Activated naive CD4-positive, alpha-beta T cell treated with anti-CD3 and anti-CD28 coated beads, Interleukin-2, amount 50 U/mL, for 72 hours (primary cell): ENCODE measurements at regions not wholly inside any gene's neighbourhood (a gene's known extent, or its start where the extent isn't known, plus 50 kb on each side); places are given as distances from the start of the nearest gene placed in this dataset.
"Not testable (repeated sequence)": the region's sequence is repeated elsewhere in the genome, so short reads cannot be mapped to it uniquely, and the experiment has no call there.

ENCODE experiments used
- ATAC-seq, 2 donors: fragments of 150-1000 bp; cut with Tn5 transposase; 2 replicates each; pipeline ENCODE4 v1.10.0; 2021; ENCODE audit warnings: mild to moderate bottlenecking in 2 of 2, moderate library complexity in 2 of 2
- DNase-seq, 2 donors: peaks; one replicate each; pipeline ENCODE4 v3.0.0; 2021 to 2022; ENCODE audit warnings: low spot score in 2 of 2
- H3K27ac Mint-ChIP-seq, 2 donors: one replicate each; pipeline ENCODE4 v1.8.0; 2022; ENCODE audit warnings: mild to moderate bottlenecking in 2 of 2, mixed read lengths in 2 of 2
- H3K36me3 Mint-ChIP-seq, 2 donors: one replicate each; pipeline ENCODE4 v1.8.0; 2022; ENCODE audit warnings: mixed read lengths in 2 of 2
- H3K9me3 Mint-ChIP-seq, 2 donors: one replicate each; pipeline ENCODE4 v1.8.0; 2022; ENCODE audit warnings: mixed read lengths in 2 of 2

GRCh38 chr16:22572331-22573224 lies 61.9 kb downstream of the NPIPB5 start:
- DNase-seq, H3K27ac Mint-ChIP-seq, H3K9me3 Mint-ChIP-seq, H3K36me3 Mint-ChIP-seq: not testable (repeated sequence)
- peak; percentile 35 to 53 for ATAC-seq

DNA sequence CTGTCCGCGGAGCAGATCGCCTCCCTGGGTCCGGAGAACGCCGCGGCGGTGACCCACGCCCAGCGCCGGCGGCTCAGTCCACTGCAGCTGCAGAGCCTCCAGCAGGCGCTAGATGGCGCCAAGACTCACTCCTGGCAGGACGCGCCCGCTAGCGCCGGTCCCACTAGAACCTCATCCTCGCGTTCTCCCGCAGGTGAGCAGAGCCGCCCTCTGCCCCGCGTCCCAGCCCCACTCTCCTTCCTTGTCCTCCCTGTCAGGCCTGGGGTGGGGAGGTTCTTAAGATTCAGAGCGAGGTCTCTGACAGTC lies 62.5 kb downstream of the NPIPB5 start:
- ATAC-seq = peak; percentile 91 to 92
- not testable (repeated sequence) for H3K9me3 Mint-ChIP-seq, H3K36me3 Mint-ChIP-seq, DNase-seq, H3K27ac Mint-ChIP-seq

DNA sequence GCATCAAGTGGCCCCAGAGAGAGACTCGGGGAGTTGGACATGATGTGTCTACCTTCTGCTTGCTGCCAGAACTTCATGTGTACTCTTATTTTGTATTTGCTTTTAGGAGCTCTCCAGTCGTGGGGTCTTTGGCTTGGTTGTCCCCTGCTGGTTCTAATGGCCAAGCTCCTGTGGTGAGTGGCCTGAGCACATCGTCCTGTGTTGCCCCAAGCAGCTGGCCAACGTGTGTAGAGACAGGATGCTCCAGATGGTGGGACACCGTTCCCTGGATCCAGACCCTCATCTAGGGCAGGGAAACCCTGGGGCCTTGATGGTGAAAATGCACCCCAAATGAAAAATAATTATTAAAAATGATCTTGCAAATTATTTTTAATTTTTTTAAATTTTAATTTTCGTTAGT lies 65.8 kb downstream of the NPIPB5 start:
- ATAC-seq, H3K27ac Mint-ChIP-seq, DNase-seq, H3K36me3 Mint-ChIP-seq, H3K9me3 Mint-ChIP-seq: not testable (repeated sequence)

- not testable (repeated sequence) for DNase-seq, H3K36me3 Mint-ChIP-seq, H3K9me3 Mint-ChIP-seq, H3K27ac Mint-ChIP-seq, ATAC-seq
These were observed 72.5 kb downstream of the NPIPB5 start for GRCh38 chr16:22583195-22583594.

DNA sequence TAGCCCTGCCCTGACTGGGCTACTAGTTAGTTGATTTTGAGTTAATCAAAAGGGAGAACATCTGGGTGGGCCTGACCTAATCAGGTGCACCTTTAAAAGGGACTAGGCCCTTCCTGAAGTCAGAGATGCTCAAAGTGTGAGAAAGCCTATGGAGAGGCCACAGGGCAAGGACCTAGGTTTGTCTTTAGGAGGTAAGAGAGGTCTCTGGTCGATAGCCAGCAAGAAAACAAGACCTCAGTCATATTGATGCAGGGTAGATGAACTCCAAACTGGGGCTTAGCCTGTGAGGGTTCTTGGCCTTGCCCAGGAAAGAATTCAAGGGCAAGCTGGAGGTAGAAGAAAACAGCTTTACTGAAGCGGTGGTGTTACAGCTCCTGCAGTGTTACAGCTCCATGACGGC lies 73.8 kb downstream of the NPIPB5 start:
- H3K36me3 Mint-ChIP-seq, H3K9me3 Mint-ChIP-seq, ATAC-seq: not testable (repeated sequence)

GRCh38 chr16:22584941-22585340 lies 74.2 kb downstream of the NPIPB5 start:
- H3K9me3 Mint-ChIP-seq, ATAC-seq, DNase-seq, H3K27ac Mint-ChIP-seq, H3K36me3 Mint-ChIP-seq: not testable (repeated sequence)

More for the DNA sequence above, 73.8 kb downstream of the NPIPB5 start:
- not testable (repeated sequence) for H3K27ac Mint-ChIP-seq, DNase-seq

DNA sequence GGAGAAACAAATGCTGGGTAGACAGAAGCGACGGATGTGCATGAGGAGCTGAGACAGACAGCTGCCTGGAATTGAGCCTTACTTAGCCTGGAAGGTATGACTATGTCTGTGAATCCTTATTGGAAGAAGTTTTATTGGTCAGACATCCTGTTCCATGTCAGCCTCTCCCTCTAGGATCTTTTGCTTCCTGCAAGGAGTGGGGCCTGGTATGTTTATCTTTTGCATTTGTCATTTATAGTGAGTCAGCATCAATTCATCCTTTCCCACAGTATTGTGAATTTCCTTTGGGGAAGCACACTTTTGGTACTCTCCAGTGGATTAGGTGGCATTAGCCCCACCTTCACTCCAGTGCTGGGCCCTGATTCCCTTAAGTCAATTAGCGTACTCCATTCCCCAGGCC lies 74.7 kb downstream of the NPIPB5 start:
- not testable (repeated sequence) for ATAC-seq, H3K36me3 Mint-ChIP-seq, H3K27ac Mint-ChIP-seq, H3K9me3 Mint-ChIP-seq, DNase-seq

DNA sequence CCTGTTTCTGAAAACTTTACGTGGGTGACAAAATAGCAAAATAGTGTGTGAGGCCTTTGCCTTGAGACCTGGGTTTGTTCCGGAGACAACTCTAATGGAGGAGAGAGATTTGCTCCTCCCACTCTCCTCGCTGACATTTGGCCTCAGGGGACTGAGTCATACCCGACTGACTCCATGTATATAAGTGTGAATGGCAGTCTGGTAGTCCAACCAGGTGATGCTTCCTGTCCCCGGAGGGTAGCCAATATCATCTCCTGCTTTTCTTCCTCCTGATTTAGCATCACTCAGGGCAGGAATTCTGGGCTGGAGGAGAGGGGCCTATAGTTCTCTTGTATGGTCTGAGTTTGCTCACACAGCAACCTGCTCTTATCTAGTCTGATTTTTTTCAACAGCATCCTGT lies 76.0 kb downstream of the NPIPB5 start:
- peak in 1 of 2 donors; percentile 79 for ATAC-seq
- not testable (repeated sequence) for H3K9me3 Mint-ChIP-seq, DNase-seq, H3K27ac Mint-ChIP-seq, H3K36me3 Mint-ChIP-seq

GRCh38 chr16:22589757-22590156 lies 79.1 kb downstream of the NPIPB5 start:
- ATAC-seq, H3K9me3 Mint-ChIP-seq, H3K36me3 Mint-ChIP-seq, DNase-seq, H3K27ac Mint-ChIP-seq: not testable (repeated sequence)

DNA sequence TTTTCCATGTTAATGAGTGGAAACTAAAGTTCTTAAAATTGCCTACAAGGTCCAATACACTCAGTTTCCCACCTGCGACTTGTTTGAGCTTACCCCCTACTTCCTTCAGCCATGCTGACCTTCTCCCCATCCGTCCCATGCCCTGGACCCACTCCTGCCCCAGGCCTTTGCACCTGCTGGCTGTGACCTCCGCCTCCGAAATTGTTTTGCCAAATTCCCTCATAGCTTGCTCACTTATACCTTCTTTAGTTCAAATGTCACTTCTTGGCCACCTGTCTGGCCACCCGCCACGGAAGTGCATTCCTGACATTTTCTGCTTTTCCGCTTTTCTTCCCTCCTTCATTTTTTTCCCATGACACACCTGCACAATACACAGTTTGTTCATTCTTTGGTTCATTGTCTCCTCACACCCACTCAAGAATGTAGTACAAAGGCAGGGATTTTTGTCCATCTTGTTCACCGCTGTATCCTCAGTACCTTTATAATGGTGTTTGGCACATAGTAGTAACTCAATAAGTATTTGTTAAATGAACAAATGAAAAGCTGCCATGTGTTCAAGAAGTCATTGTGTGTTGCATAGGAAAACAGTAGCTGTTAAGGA lies 85.9 kb downstream of the NPIPB5 start:
- not testable (repeated sequence) for DNase-seq, ATAC-seq, H3K27ac Mint-ChIP-seq, H3K36me3 Mint-ChIP-seq, H3K9me3 Mint-ChIP-seq

DNA sequence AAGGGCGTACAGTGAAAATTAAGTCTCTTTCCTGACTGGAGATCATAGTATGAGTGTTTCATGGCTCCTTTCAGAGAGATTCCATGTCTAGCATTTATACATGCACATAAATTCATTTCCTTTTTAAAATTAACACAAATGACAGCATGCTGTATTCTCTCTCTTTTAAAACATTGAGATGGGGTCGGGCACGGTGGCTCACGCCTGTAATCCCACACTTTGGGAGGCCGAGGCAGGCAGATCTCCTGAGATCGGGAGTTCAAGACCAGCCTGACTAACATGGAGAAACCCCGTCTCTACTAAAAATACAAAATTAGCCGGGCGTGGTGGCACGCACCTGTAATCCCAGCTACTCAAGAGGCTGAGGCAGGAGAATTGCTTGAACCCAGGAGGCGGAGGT lies 93.1 kb downstream of the NPIPB5 start:
- H3K36me3 Mint-ChIP-seq, DNase-seq, ATAC-seq, H3K9me3 Mint-ChIP-seq, H3K27ac Mint-ChIP-seq: not testable (repeated sequence)

DNA sequence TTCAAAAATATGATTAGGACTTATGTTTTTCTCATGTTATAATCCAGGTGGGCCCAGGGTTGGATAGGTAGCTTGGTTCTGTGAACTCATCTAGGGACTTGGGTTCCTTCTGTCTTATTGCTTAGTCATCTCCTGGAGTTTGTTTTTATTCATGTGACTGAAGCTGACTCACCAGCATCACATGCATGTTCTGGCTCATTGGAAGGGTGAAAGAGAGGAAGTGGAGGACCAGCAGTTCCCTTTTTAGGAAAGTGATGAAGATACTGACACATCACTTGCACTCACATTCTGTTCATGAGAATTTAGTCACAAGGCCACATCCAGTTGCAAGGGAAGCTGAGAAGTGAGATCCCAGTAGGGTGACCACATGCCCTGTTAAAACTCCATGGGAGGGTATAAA lies 95.9 kb downstream of the NPIPB5 start:
- DNase-seq, H3K27ac Mint-ChIP-seq: not testable (repeated sequence)
- ATAC-seq = peak; percentile 96 to 97

DNA sequence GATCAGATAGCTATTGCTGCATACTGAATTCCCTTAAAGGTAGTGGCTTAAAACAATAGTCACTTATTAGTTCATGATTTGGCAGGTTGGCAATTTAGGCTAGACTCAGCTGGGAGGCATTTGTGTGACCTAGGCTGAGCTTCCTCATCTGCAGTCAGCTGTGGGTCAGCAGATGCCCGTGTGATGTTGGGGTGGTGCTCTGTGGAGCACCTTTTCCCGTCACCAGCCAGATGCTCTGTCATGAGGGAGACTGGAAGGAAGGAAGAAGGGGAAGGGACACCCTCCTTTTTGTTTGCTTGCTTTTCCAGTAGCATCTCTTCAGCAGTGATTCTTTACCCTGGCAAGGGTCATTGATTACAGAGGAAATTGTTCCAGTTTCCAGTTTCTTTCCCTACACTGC lies 99.1 kb downstream of the NPIPB5 start:
- not testable (repeated sequence) for ATAC-seq, H3K9me3 Mint-ChIP-seq

More for the DNA sequence above, 95.9 kb downstream of the NPIPB5 start:
- not testable (repeated sequence) for H3K36me3 Mint-ChIP-seq, H3K9me3 Mint-ChIP-seq

DNA sequence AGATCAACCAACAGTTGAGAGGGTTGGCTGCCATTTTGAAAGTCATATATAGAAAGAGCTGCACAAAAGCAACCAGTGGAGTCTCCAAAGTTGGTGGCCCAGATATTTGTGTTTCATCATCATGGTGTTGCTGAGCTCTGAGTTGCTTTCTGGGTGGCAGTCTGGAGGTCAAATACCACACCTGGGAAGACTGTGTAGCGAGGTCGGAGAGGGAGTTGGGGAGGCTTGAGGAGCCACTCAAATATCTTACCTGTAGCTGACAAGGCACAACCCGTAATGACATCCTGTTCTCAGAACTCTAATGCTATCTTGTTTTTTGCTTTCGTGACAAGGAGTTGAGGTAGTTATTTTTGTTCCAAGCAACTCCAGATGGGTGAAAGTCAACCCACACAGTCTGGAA lies 100.4 kb downstream of the NPIPB5 start:
- not testable (repeated sequence) for H3K9me3 Mint-ChIP-seq, H3K36me3 Mint-ChIP-seq, ATAC-seq, DNase-seq, H3K27ac Mint-ChIP-seq

More for the DNA sequence above, 99.1 kb downstream of the NPIPB5 start:
- H3K27ac Mint-ChIP-seq, H3K36me3 Mint-ChIP-seq, DNase-seq: not testable (repeated sequence)

- ATAC-seq (no peak), DNase-seq (no peak)
- Mint-ChIP-seq H3K27ac (no peak overlapping the region), H3K9me3 (peaks cover 0 to 8% of the 10 kb centered on the region in 2 donors), H3K36me3 (no peaks in the 10 kb centered on the region)
These were observed 103.7 kb downstream of the NPIPB5 start for GRCh38 chr16:22614271-22614947.

GRCh38 chr16:22618842-22619241 lies 108.2 kb downstream of the NPIPB5 start:
- no peaks in the 10 kb centered on the region for H3K36me3 Mint-ChIP-seq
- DNase-seq (no peak), ATAC-seq (no peak)
- H3K27ac Mint-ChIP-seq = no peak overlapping the region
- peaks cover 0 to 8% of the 10 kb centered on the region in 2 donors for H3K9me3 Mint-ChIP-seq

DNA sequence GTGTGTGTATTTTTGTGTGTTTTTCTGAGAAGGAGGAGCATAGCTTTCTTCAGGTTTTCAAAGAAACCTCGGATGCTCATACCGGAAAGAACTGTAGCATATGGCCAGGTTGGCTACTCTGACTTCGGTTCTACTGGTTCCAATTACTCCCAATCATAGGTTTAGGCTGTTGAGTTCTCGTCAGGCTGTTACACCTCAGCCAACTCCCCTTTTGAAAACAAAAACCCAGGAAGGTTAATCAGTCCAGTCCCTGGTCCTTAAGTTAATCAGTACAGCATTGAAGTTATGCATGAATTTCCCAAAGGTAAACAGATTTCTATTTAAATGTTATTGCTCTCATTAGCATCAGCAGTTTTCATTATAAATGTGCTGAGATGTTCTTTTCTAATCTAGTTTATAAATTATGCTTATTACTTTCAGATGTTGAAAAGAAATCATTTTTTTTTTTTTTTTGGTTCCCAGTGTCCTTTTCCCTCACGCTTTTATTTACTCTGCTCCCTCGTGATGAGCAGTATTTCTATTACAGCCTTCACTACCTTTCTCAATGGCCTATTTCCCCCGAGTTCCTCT lies 111.0 kb downstream of the NPIPB5 start:
- DNase-seq (no peak), ATAC-seq (no peak)
- no peaks in the 10 kb centered on the region for H3K9me3 Mint-ChIP-seq
- H3K27ac Mint-ChIP-seq = no peak overlapping the region
- H3K36me3 Mint-ChIP-seq = no peaks in the 10 kb centered on the region
